ENCODE measurements at regions not wholly inside any gene's neighbourhood (a gene's known extent, or its start where the extent isn't known, plus 50 kb on each side); places are given as distances from the start of the nearest gene placed in this dataset.
A peak's percentile ranks its signal among the peaks of the same experiment; 100 is the strongest.

GRCh38 chr11:116294630-116295029, 478.2 kb downstream of the BUD13 start:
- no peak overlapping the region for H3K27ac ChIP-seq (ENCODE audit: low read length)
- H3K9me3 ChIP-seq (ENCODE audit: control insufficient read depth, low read depth, low read length), result peaks cover 3% of the 10 kb centered on the region
- H3K27me3 ChIP-seq (ENCODE audit: control insufficient read depth, insufficient read depth, low read length), result no peaks in the 10 kb centered on the region
- H3K4me1 ChIP-seq (ENCODE audit: control insufficient read depth, low read depth, low read length), result no peaks in the 10 kb centered on the region
- no peak overlapping the region for H3K4me3 ChIP-seq (ENCODE audit: low read length)
- no peak overlapping the region for H3K9ac ChIP-seq (ENCODE audit: low read length)
- H3K36me3 ChIP-seq (ENCODE audit: control insufficient read depth, low read depth, low read length), result no peaks in the 10 kb centered on the region

GRCh38 chr11:116287866-116288265, 484.9 kb downstream of the BUD13 start:
- H3K36me3 ChIP-seq (ENCODE audit: control insufficient read depth, low read depth, low read length), result no peaks in the 10 kb centered on the region
- no peak overlapping the region for H3K27ac ChIP-seq (ENCODE audit: low read length)
- no peak overlapping the region for H3K4me3 ChIP-seq (ENCODE audit: low read length)
- peaks cover 3% of the 10 kb centered on the region for H3K9me3 ChIP-seq (ENCODE audit: control insufficient read depth, low read depth, low read length)
- no peaks in the 10 kb centered on the region for H3K4me1 ChIP-seq (ENCODE audit: control insufficient read depth, low read depth, low read length)
- no peaks in the 10 kb centered on the region for H3K27me3 ChIP-seq (ENCODE audit: control insufficient read depth, insufficient read depth, low read length)
- H3K9ac ChIP-seq (ENCODE audit: low read length), result no peak overlapping the region

- no peak overlapping the region for H3K4me3 ChIP-seq (ENCODE audit: low read length)
- H3K27me3 ChIP-seq (ENCODE audit: control insufficient read depth, insufficient read depth, low read length), result no peaks in the 10 kb centered on the region
- H3K9me3 ChIP-seq (ENCODE audit: control insufficient read depth, low read depth, low read length), result peaks cover 3% of the 10 kb centered on the region
- H3K27ac ChIP-seq (ENCODE audit: low read length), result no peak overlapping the region
- H3K36me3 ChIP-seq (ENCODE audit: control insufficient read depth, low read depth, low read length), result no peaks in the 10 kb centered on the region
- no peak overlapping the region for H3K9ac ChIP-seq (ENCODE audit: low read length)
- H3K4me1 ChIP-seq (ENCODE audit: control insufficient read depth, low read depth, low read length), result no peaks in the 10 kb centered on the region
Observed at GRCh38 chr11:116285026-116285425, 487.8 kb downstream of the BUD13 start.

- Histone ChIP-seq H3K36me3 (ENCODE audit: control insufficient read depth, low read depth, low read length) (no peaks in the 10 kb centered on the region), H3K27ac (ENCODE audit: low read length) (no peak overlapping the region), H3K9me3 (ENCODE audit: control insufficient read depth, low read depth, low read length) (no peaks in the 10 kb centered on the region), H3K4me3 (ENCODE audit: low read length) (no peak overlapping the region), H3K4me1 (ENCODE audit: control insufficient read depth, low read depth, low read length) (no peaks in the 10 kb centered on the region), H3K9ac (ENCODE audit: low read length) (no peak overlapping the region), H3K27me3 (ENCODE audit: control insufficient read depth, insufficient read depth, low read length) (no peaks in the 10 kb centered on the region)
Observed at GRCh38 chr11:116283300-116283699, 489.5 kb downstream of the BUD13 start.

- Histone ChIP-seq H3K4me1 (ENCODE audit: control insufficient read depth, low read depth, low read length) (no peaks in the 10 kb centered on the region), H3K27me3 (ENCODE audit: control insufficient read depth, insufficient read depth, low read length) (no peaks in the 10 kb centered on the region), H3K9ac (ENCODE audit: low read length) (no peak overlapping the region), H3K9me3 (ENCODE audit: control insufficient read depth, low read depth, low read length) (no peaks in the 10 kb centered on the region), H3K4me3 (ENCODE audit: low read length) (no peak overlapping the region), H3K36me3 (ENCODE audit: control insufficient read depth, low read depth, low read length) (no peaks in the 10 kb centered on the region), H3K27ac (ENCODE audit: low read length) (no peak overlapping the region)
Observed at GRCh38 chr11:116282481-116282880, 490.3 kb downstream of the BUD13 start.

GRCh38 chr11:116281173-116282160, 491.3 kb downstream of the BUD13 start:
- Histone ChIP-seq H3K4me1 (ENCODE audit: control insufficient read depth, low read depth, low read length) (no peaks in the 10 kb centered on the region), H3K27ac (ENCODE audit: low read length) (no peak overlapping the region), H3K4me3 (ENCODE audit: low read length) (no peak overlapping the region), H3K36me3 (ENCODE audit: control insufficient read depth, low read depth, low read length) (no peaks in the 10 kb centered on the region), H3K9me3 (ENCODE audit: control insufficient read depth, low read depth, low read length) (no peaks in the 10 kb centered on the region), H3K9ac (ENCODE audit: low read length) (no peak overlapping the region), H3K27me3 (ENCODE audit: control insufficient read depth, insufficient read depth, low read length) (no peaks in the 10 kb centered on the region)

GRCh38 chr11:116279511-116279910, 493.3 kb downstream of the BUD13 start:
- Histone ChIP-seq H3K9ac (ENCODE audit: low read length) (no peak overlapping the region), H3K4me3 (ENCODE audit: low read length) (no peak overlapping the region), H3K27ac (ENCODE audit: low read length) (no peak overlapping the region), H3K36me3 (ENCODE audit: control insufficient read depth, low read depth, low read length) (no peaks in the 10 kb centered on the region), H3K27me3 (ENCODE audit: control insufficient read depth, insufficient read depth, low read length) (no peaks in the 10 kb centered on the region), H3K9me3 (ENCODE audit: control insufficient read depth, low read depth, low read length) (no peaks in the 10 kb centered on the region), H3K4me1 (ENCODE audit: control insufficient read depth, low read depth, low read length) (no peaks in the 10 kb centered on the region)

GRCh38 chr11:116278076-116278475, 494.7 kb downstream of the BUD13 start:
- Histone ChIP-seq H3K27me3 (ENCODE audit: control insufficient read depth, insufficient read depth, low read length) (no peaks in the 10 kb centered on the region), H3K9ac (ENCODE audit: low read length) (no peak overlapping the region), H3K27ac (ENCODE audit: low read length) (no peak overlapping the region), H3K4me1 (ENCODE audit: control insufficient read depth, low read depth, low read length) (no peaks in the 10 kb centered on the region), H3K4me3 (ENCODE audit: low read length) (no peak overlapping the region), H3K36me3 (ENCODE audit: control insufficient read depth, low read depth, low read length) (no peaks in the 10 kb centered on the region), H3K9me3 (ENCODE audit: control insufficient read depth, low read depth, low read length) (no peaks in the 10 kb centered on the region)

- Histone ChIP-seq H3K27me3 (ENCODE audit: control insufficient read depth, insufficient read depth, low read length) (no peaks in the 10 kb centered on the region), H3K36me3 (ENCODE audit: control insufficient read depth, low read depth, low read length) (no peaks in the 10 kb centered on the region), H3K4me1 (ENCODE audit: control insufficient read depth, low read depth, low read length) (no peaks in the 10 kb centered on the region), H3K4me3 (ENCODE audit: low read length) (peak overlapping the region; percentile 79), H3K9ac (ENCODE audit: low read length) (peak overlapping the region; percentile 28), H3K27ac (ENCODE audit: low read length) (no peak overlapping the region), H3K9me3 (ENCODE audit: control insufficient read depth, low read depth, low read length) (no peaks in the 10 kb centered on the region)
Observed at GRCh38 chr11:116276051-116277044, 496.4 kb downstream of the BUD13 start.

GRCh38 chr11:116275635-116276034, 497.2 kb downstream of the BUD13 start:
- H3K27me3 ChIP-seq (ENCODE audit: control insufficient read depth, insufficient read depth, low read length), result no peaks in the 10 kb centered on the region
- no peaks in the 10 kb centered on the region for H3K9me3 ChIP-seq (ENCODE audit: control insufficient read depth, low read depth, low read length)
- no peaks in the 10 kb centered on the region for H3K4me1 ChIP-seq (ENCODE audit: control insufficient read depth, low read depth, low read length)
- no peak overlapping the region for H3K27ac ChIP-seq (ENCODE audit: low read length)
- H3K4me3 ChIP-seq (ENCODE audit: low read length), result no peak overlapping the region
- no peak overlapping the region for H3K9ac ChIP-seq (ENCODE audit: low read length)
- H3K36me3 ChIP-seq (ENCODE audit: control insufficient read depth, low read depth, low read length), result no peaks in the 10 kb centered on the region

GRCh38 chr11:116274521-116274920, 498.3 kb downstream of the BUD13 start:
- Histone ChIP-seq H3K9ac (ENCODE audit: low read length) (no peak overlapping the region), H3K4me1 (ENCODE audit: control insufficient read depth, low read depth, low read length) (no peaks in the 10 kb centered on the region), H3K36me3 (ENCODE audit: control insufficient read depth, low read depth, low read length) (no peaks in the 10 kb centered on the region), H3K9me3 (ENCODE audit: control insufficient read depth, low read depth, low read length) (no peaks in the 10 kb centered on the region), H3K4me3 (ENCODE audit: low read length) (no peak overlapping the region), H3K27ac (ENCODE audit: low read length) (no peak overlapping the region), H3K27me3 (ENCODE audit: control insufficient read depth, insufficient read depth, low read length) (no peaks in the 10 kb centered on the region)

Data from iPS-18a (cell line).